Neural crest cell (in vitro differentiated cells): ENCODE measurements at regions not wholly inside any gene's neighbourhood (a gene's known extent, or its start where the extent isn't known, plus 50 kb on each side); places are given as distances from the start of the nearest gene placed in this dataset.
A peak's percentile ranks its signal among the peaks of the same experiment; 100 is the strongest.
"Not testable (repeated sequence)": the region's sequence is repeated elsewhere in the genome, so short reads cannot be mapped to it uniquely, and the experiment has no call there.

Source experiments
- DNase-seq: peaks from one replicate; pipeline ENCODE4 v3.0.0; 2021; ENCODE audit warnings: low read depth, mixed read lengths, low spot score
- H3K27ac Mint-ChIP-seq: one replicate; pipeline ENCODE4 v1.8.0; 2021; ENCODE audit warnings: mild to moderate bottlenecking, mixed read lengths; ENCODE audit not compliant: unreplicated experiment
- H3K27me3 Mint-ChIP-seq: 2 replicates; pipeline ENCODE4 v1.8.0; 2021; ENCODE audit warnings: low read depth, mild to moderate bottlenecking, mixed read lengths
- H3K36me3 Mint-ChIP-seq: 2 replicates; pipeline ENCODE4 v1.8.0; 2021; ENCODE audit warnings: low read depth, mild to moderate bottlenecking, mixed read lengths
- H3K4me1 Mint-ChIP-seq: 2 replicates; pipeline ENCODE4 v1.8.0; 2021; ENCODE audit warnings: mixed read lengths
- H3K4me3 Mint-ChIP-seq: one replicate; pipeline ENCODE4 v1.8.0; 2021; ENCODE audit warnings: mild to moderate bottlenecking, mixed read lengths
- H3K9me3 Mint-ChIP-seq: 2 replicates; pipeline ENCODE4 v1.8.0; 2021; ENCODE audit warnings: mixed read lengths
- CTCF ChIP-seq: fragments of 200-600 bp; sonication (generic); conservative IDR thresholded peaks from 2 replicates; pipeline ENCODE4 v1.5.0; 2021; ENCODE audit warnings: antibody characterized with exemption, mild to moderate bottlenecking

GRCh38 chr3:168939651-168940238 is 723.8 kb downstream of the MECOM start:
- Mint-ChIP-seq H3K9me3 (peaks cover 5% of the 10 kb centered on the region), H3K4me1 (peaks cover 9% of the 10 kb centered on the region), H3K27me3 (no peaks in the 10 kb centered on the region), H3K27ac (peak overlapping the region; percentile 45), H3K4me3 (no peak overlapping the region), H3K36me3 (no peaks in the 10 kb centered on the region)
- no peak for DNase-seq
- TF ChIP-seq CTCF, result no peak

GRCh38 chr3:168933614-168934013 is 729.9 kb downstream of the MECOM start:
- Mint-ChIP-seq H3K9me3 (peaks cover 32% of the 10 kb centered on the region), H3K4me1 (no peaks in the 10 kb centered on the region), H3K27ac (no peak overlapping the region), H3K4me3 (no peak overlapping the region), H3K36me3 (peaks cover 5% of the 10 kb centered on the region), H3K27me3 (no peaks in the 10 kb centered on the region)
- no peak for TF ChIP-seq CTCF
- DNase-seq, result no peak

- not testable (repeated sequence) for DNase-seq, H3K4me1 Mint-ChIP-seq, H3K4me3 Mint-ChIP-seq, H3K27ac Mint-ChIP-seq, H3K36me3 Mint-ChIP-seq, H3K27me3 Mint-ChIP-seq
- H3K9me3 Mint-ChIP-seq, result peaks cover 28% of the 10 kb centered on the region
These were observed 733.5 kb downstream of the MECOM start for GRCh38 chr3:168929997-168930396.

GRCh38 chr3:168926426-168926825 is 737.1 kb downstream of the MECOM start:
- TF ChIP-seq CTCF, result no peak
- Mint-ChIP-seq H3K4me1 (no peaks in the 10 kb centered on the region), H3K36me3 (no peaks in the 10 kb centered on the region), H3K27ac (no peak overlapping the region), H3K9me3 (peaks cover 10% of the 10 kb centered on the region), H3K4me3 (no peak overlapping the region), H3K27me3 (no peaks in the 10 kb centered on the region)
- no peak for DNase-seq

GRCh38 chr3:168925568-168925967 is 737.9 kb downstream of the MECOM start:
- DNase-seq, result no peak
- Mint-ChIP-seq H3K27ac (no peak overlapping the region), H3K4me1 (no peaks in the 10 kb centered on the region), H3K9me3 (peaks cover 4% of the 10 kb centered on the region), H3K27me3 (no peaks in the 10 kb centered on the region), H3K36me3 (no peaks in the 10 kb centered on the region), H3K4me3 (no peak overlapping the region)
- TF ChIP-seq CTCF, result no peak

GRCh38 chr3:168914662-168915061 is 748.9 kb downstream of the MECOM start:
- Mint-ChIP-seq H3K4me3 (no peak overlapping the region), H3K27ac (no peak overlapping the region), H3K27me3 (no peaks in the 10 kb centered on the region), H3K36me3 (no peaks in the 10 kb centered on the region), H3K9me3 (no peaks in the 10 kb centered on the region), H3K4me1 (no peaks in the 10 kb centered on the region)
- TF ChIP-seq CTCF, result no peak
- no peak for DNase-seq
